ENCODE measurements at regions not wholly inside any gene's neighbourhood (a gene's known extent, or its start where the extent isn't known, plus 50 kb on each side); places are given as distances from the start of the nearest gene placed in this dataset.

DNA sequence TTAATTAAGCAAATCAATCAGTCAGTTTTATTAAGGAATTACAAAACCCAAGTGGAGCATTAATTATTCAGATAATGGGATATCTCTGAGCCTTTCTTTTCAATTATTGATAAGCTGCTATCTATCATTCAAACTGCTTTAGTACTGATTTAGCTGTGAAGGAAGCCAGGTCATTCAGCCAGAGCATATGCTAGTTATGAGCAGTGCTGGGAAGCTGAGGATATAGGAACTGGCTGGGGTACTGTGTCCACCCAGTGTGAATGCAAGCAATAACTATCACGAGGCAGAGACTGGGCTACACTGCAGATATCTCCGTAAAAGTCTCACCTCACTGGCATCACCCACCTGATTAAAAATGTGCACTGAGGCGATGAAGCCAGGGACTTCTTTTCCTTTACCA lies 496.7 kb upstream of the PIK3C3 start:
- no peak for DNase-seq (ENCODE audit: low spot score)

DNA sequence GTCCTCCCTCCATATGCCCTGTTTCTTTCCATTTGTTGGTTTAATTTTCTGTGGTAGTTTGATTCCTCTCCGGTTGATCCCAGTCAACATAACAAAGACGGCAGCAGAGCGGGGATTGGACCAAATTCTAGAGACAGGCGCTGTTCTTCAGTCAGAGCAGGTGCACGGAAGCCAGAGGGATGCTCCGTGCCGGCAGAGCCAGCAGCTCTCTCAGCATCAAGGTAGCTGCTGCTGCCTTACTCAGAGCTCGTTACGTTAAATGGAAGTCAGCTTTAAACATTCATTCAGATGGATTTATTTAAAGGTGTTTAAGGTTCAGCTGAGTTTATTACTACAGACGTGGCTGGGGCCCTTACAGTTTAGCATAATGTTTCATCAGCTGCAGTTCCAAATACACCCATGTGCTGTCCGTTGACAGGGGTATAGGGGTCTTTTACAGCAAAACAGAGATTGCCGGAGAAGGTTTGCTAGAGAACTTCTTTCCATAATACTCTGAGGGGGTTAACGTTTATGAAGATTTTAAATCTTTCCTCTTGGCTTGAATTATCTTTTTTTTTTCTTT lies 497.2 kb upstream of the PIK3C3 start:
- no peak for DNase-seq (ENCODE audit: low spot score)

DNA sequence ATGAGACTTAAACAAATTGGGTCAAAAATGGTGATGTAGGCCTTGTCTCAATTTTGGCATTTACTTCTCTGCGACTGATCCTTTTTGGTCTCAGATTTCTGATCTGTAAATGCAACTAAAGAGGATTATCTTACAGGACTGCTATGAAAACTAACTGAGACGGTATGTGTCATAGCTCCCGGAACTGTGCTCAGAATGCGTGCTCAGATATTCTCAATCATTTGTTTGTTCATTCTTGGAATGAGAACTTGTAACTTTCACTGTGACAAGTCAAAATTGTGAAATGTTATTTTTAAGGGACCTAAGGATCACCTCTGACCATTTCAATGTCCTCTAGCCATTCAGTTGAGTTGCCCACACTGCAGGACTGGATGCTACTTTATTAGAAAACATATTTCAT lies 498.2 kb upstream of the PIK3C3 start:
- DNase-seq (ENCODE audit: low spot score), result no peak

DNA sequence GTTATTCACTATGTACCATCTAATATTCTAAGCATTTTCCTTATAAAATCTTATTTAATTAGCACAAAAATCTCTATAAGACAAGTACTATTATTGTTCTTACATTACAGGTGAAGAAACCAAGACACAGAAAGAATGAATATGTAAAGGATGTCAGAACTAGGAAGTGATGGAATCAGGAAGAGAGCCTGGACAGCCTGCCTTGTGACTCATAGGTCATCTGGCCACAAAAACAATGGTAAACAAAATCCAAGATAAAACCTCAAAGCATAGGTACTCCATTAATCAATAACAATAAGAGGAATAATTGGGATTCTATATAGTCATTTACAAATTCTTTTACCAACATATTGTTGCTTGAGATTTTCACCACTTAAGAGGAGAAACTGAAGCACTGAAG lies 505.4 kb upstream of the PIK3C3 start:
- DNase-seq (ENCODE audit: low spot score), result no peak

DNA sequence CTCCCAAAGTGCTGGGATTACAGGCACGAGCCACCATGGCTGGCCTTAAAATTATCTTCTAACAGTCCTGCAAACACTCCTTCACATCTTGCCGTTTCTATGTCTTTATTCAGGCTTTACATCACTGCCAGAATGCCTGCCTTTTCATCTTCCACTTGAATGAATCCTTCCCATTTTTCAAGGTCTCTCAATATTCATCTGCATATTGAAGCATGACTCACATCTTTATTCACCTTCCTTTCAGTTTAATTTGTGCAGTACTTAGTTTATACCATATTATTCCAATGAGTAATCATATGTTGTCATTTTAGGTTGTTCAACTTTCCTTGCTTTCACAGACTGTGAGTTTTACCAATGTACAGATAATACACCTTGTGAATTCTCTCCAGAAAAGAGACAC lies 510.1 kb upstream of the PIK3C3 start:
- no peak for DNase-seq (ENCODE audit: low spot score)

DNA sequence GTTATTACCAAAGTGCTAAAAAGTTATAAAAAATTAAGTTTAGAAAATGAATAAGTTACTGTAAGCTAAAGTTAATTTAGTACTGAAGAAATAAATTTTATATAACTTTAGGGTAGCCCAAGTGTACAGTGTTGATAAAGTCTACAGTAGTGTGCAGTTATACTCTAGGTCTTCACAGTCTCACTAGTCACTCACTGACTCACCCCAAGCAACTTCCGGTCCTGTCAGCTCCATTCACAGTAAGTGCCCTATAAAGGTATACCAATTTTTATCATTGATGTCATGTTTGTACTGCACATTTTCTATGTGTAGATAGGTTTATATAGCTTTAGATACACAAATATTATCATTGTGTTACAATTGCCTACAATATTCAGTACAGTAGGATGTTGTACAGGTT lies 518.3 kb upstream of the PIK3C3 start:
- no peak for DNase-seq (ENCODE audit: low spot score)

DNA sequence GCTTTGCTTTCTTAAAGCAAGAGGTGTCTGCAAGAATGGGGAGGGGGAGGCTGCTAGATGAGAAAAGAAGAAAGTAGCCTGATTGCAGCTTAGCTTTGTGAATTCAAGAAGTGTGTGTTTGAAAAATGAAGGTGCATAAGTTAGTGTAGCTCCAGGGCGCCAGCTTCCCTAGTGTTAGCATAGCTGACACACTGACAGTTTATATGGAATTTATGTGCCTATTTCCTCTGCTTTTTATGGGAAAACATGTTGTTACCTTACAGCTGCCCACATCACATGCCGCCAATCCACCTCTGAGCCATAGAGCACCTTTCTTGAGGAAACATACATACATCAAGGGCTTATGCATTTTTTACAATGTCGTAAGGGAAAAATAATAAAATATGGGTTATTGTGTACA lies 536.4 kb upstream of the PIK3C3 start:
- no peak for DNase-seq (ENCODE audit: low spot score)

DNA sequence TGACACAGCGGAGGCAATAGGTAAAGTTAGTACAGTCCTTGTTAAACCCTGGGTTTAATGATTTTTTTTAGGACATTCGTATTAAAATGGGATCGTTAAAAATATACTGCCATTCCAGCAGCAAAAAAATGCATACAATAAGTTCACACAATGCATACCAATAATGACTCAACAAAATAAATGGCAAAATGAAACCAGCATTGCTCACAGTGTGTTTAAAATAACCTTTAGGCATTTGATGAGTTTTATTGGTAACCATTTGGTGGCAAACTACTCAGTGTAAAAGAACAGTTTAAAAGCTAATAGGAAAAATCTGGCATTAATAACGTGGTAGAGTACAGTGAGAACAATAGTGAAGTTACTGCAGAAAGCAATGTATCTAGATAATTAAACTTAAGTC lies 539.0 kb upstream of the PIK3C3 start:
- no peak for DNase-seq (ENCODE audit: low spot score)

DNA sequence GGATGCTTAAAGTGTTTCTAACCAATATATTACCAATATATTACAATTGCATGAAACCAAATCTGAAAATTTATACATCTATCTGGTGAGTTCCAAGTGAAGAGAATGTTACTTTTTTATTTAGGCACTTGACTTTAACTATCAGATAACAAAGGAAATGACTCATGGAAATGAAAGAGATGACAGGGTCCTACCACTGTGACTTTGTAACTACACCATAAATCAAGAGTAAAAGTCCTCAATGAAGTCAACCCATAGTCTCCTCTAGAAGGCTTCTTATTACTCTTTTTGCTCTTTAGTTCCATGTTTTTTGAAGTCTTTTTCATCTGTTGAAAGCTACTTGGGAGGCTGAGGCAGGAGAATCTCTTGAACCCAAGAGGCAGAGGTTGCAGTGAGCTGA lies 545.0 kb upstream of the PIK3C3 start:
- no peak for DNase-seq (ENCODE audit: low spot score)

DNA sequence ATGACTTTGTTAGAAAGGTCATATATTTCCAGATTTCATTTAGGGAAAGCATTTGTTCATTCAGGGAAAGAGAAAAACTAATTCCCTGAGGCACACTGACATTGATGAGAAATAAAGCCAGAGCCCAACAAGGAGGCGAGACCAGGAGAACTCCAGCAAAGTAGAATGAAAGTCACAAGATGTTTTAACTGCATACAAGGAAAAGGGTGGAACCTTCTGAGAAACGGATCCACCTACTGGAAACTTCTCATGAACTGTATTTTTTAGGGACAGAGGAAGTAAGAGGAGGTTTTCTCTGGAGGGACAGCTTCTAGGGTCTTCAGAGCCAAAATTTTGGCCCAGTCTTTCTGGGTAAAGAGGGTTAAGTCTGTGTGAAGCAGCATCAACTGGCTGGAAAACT lies 548.2 kb upstream of the PIK3C3 start:
- DNase-seq (ENCODE audit: low spot score), result no peak

DNA sequence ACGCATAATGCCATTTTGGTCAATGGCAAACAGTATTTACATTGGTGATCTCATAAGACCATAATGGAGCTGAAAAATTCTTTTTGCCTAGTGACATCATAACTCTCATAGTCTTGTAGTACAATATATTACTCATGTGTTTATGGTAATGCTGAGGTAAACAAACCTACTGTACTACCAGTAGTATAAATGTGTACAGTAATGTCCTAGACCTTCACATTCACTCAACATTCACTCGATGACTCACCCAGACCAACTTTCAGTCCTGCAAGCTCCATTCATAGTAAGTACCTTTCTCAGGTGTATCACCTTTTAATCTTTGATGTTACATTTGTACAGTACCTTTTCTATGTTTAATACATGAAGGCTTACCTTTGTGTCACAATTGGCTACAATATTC lies 558.2 kb upstream of the PIK3C3 start:
- DNase-seq (ENCODE audit: low spot score), result no peak

DNA sequence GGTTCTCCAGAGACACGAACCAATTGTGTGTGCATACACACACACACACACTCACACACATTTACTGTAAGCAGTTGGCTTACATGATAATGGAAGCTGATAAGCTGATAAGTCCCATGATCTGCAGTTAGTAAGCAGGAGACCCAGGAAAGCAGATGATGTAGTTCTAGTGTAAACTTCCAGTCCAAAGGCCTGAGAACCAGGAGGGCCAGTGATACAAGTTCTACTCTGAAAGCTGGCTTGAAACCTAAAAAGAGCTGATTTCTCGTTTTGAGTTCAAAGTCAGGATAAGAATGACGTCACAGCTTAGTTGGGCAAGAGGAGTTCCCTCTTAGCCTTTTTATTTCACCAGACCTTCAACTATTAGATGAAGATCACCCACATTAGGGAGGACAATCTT lies 558.8 kb upstream of the PIK3C3 start:
- DNase-seq (ENCODE audit: low spot score), result no peak

DNA sequence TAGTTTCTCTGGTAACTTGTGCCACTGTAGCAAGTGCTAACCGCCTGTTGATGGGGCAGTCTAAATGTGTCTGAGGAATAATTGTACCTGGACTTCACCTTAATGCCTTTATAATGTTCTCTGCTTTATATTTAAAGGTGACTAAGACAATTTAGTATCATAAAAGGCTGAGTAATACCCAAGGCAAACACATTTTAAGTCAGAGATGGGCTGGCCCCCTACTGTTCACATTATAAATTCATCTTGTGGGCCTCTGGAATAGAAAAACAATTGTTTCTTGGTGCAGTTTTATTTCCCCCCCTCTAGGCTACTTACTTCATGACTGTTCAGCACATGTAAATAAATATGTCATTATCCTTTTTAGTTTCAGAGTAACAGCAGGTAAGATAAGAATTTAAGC lies 559.3 kb upstream of the PIK3C3 start:
- no peak for DNase-seq (ENCODE audit: low spot score)

DNA sequence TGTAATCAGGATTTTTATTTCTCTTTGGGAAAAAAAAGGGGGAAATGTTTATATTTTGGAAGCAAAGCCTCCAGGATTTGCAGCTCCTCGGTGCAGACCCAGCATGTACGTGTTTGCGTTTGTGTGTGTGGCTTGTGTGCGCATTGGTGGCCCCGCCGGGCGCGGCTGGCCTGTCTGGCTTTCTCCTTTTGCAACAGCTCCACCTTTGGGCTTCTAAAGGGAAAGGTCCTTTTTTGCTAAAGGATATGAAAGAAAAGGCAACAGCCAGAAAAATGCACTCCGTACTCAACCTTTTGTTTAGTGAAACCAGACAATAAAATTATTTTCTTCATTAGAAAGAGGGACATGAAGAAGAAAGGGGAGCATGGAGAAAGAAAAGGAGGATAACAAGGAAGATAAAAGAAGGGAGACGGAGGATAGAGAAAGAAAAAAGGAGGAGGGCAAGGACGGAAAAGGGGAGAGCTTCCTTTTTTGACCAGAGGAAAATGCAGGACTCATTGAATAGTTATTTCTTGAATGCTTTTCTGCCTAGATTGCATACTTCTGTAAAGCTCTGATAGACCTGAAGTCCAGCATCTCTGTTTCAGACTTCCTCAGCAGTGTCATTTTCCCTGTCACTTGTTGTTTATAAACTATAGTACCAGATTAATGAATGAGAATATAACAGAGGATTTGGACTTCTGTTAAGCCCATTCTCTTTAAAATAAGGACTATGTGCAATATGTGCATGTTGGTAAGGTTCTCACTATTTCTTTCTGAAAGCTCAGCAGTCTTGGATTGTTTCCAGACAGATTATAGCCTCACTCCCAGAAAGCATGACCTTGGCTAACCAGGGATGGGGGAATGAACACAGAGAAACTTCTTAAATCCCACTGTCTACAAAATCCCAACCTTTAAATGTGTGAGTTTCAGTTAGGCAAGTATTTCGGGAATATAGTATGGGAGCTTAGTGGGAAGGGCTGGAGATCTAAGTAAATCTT lies 563.1 kb upstream of the PIK3C3 start:
- no peak for DNase-seq (ENCODE audit: low spot score)

DNA sequence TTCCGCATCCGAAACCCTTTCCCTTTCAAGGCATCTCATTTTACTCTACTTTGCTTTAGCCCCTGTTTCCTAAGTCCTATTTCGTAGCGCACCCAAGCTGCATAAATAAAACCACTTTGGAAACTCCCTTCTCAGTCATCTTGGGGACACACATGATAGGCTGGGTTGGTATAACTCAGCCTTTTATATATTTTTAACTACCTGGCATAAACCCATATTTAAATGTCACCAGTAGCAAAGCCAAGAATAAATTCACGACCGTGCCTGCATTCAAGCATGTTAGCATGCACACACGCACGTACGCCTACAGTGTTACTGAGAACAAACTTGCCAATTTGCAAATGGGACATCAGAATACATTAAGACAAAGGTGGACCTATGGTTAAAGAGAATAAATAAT lies 564.7 kb upstream of the PIK3C3 start:
- no peak for DNase-seq (ENCODE audit: low spot score)

DNA sequence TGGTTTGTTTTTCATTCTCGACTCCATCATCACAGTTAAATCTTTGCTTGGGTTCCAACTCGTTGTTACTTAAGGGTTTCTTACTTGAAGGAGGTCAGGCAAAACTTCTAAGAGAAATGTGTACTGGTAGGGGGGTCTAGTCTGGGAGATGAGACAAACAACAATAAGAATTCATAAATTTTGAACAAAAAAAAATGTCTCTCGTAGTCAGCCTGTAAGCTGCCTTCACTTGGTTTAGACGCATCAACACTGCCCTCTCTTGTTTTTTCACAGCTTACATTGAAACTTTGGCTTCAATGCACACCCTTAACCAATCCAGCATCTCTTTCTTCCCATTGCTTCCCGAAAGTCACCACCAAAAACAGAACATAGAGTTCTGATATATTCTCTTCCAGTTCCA lies 576.4 kb upstream of the PIK3C3 start:
- DNase-seq (ENCODE audit: low spot score), result no peak

DNA sequence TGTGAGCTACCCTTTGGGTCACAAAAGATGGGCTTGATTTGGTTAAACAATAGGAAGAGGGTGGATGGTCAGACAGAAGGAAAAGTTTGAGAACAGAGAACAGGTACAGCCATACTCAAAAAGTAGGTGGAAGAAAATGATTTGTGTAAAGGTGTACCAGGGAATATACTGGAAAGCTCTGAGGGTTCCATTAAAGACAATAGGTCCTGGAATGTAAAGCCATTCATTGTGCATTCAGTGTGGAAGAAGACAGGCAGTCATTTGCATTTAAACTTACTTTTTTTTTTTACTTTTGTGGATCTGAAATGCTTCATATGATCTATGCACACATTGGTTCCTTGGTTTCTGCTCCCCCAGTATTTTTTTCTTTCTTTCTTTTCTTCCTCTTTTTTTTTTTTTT lies 581.4 kb upstream of the PIK3C3 start:
- no peak for DNase-seq (ENCODE audit: low spot score)

DNA sequence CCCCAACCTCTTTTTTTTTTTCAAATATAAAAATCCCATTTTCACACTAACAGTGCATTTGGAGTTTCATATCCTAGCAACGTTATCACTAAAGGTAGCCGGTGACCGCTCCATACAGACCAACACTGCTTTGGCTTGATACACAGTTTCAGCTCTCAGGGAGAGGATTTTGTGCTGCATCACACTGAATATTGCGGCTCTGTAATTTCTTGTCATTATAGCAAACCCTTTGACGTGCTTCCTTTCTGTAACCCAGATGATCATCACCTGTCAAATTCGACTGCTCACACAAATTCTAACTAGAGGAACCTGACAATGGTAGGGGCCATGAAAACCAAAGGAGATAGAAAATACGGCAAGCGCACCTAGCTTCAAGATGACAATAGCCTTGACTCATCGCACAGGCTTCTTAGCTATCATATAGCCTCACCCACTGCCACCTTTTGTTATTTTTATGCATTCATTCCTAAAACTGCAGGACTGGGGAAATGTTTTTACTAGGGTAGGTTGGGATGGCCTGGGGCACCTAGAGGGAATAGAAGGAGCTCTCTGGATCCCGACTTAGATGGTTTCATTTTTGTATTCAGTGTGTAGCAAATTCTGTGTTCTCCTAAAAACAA lies 582.9 kb upstream of the PIK3C3 start:
- DNase-seq (ENCODE audit: low spot score), result no peak

DNA sequence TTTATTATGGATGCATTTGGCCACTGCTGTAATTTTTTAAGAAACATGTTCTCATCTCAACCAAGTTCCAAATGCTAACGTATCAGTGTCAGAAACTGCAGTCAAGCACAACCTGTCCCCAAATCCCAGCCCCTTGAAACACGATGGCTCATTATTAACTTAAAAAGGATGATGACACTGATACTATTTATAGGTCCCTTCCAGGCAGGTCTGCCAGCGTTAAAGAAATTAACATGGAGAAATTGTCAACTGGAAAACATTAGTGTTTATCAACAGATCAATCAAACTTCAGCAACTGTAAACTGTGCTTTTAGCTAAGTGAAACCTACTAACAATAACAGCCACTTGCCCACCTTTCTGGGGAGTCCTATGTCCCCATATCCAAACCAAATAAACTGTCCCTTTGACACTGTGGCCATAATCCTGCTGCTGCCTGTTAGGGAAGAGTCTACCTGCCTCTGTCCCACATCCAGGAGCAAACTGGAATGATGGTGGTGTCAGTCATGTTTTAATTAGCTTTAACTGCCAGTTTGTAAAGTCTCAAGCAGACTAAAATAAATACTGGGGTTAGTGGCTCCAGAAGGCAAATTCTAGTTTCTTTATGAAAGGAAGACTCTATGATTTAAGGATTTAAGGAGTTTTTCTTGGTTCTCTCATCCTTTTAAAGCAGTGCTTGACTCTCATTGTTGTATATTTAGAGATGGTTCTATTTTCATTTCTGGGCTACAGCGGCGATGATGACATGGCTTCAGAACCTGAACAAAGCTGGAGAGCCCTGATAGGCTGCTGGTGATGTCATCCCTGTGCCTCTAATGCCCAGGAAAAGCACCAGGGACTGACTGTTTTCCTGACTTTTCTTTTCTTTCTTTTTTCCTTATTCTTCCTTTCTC lies 583.6 kb upstream of the PIK3C3 start:
- no peak for DNase-seq (ENCODE audit: low spot score)

DNA sequence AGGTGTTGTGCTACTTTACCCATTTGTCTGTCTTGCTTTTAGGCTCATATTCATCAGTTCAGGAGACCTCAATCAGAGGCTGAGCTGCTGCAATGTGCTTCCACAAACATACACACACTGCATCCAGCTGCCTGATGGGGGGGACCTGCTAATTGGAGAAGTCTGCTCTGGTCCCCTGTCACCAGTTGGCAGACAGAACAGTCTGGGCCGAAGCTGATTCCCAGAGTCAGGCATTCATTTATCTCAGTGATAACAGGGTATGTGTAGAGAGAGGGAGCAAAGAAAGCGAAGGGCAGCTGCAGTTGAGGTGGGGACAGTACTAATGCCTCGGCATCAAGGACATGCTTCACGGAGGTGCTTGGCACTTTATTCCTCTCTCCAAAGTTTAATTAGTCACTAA lies 584.3 kb upstream of the PIK3C3 start:
- DNase-seq (ENCODE audit: low spot score), result no peak

DNA sequence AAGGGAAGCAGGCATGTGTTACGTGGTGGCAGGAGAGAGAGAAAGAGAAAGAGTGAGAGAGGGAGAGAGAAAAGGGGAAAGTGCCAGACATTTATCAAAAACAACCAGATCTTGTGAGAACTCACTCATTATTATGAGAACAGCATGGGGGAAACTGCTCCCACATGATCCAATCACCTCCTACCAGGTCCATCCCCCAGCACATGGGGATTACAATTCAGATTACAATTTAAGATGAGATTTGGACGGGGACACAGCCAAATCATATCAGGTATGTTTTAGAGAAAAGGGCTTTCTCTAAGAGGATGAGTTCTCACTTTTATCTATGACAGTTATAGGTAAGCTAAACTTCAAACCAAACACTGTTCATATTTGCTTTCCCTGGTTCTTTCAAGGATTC lies 597.3 kb upstream of the PIK3C3 start:
- no peak for DNase-seq (ENCODE audit: low spot score)

DNA sequence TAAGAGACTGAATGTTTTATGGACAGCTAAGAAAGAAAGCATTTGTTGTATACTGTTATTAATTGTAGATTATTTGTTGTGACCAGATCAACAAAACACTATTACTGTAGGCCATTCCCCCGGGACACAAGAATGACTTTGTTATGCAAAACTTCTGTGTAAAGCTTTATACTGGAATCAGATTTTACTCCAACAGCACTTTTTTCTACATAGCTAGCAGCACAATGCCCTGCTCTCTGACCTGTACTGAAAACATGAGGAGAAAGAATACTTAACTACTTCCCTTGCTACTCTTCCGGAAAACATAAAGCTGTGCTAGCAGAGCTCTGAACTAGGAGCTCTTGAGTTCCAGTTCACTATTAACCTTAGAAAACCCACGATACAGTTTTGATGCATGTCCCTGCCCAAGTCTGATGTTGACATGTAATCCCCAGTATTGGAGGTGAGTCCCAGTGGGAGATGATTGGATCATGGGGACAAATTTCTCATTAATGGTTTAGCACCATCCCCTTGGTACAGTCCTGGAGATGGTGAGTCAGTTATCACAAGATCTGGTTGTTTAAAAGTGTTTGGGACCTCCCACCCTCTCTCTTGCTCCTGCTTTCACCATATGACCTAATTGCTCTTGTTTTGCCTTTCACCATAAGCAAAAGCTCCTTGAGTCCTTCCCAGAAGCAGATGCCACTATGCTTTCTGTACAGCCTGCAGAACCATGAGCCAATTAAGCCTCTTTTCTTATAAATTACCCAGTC lies 601.1 kb upstream of the PIK3C3 start:
- no peak for DNase-seq (ENCODE audit: low spot score)

Data from germinal center (tissue), 1 donor.